GM18867 (cell line): ENCODE measurements at regions not wholly inside any gene's neighbourhood (a gene's known extent, or its start where the extent isn't known, plus 50 kb on each side); places are given as distances from the start of the nearest gene placed in this dataset.

ENCODE experiments used
- ATAC-seq: cut with Tn5 transposase; IDR thresholded peaks from one replicate; pipeline ENCODE4 v1.9.1; 2021; ENCODE audit warnings: mild to moderate bottlenecking, moderate library complexity; ENCODE audit not compliant: unreplicated experiment

GRCh38 chr2:43039376-43040080, 186.9 kb downstream of the ZFP36L2 start:
- no peak for ATAC-seq

- ATAC-seq = no peak
Observed at GRCh38 chr2:43038696-43039094, 187.7 kb downstream of the ZFP36L2 start.

- ATAC-seq = no peak
Observed at GRCh38 chr2:43038034-43038695, 188.2 kb downstream of the ZFP36L2 start.

GRCh38 chr2:43035922-43036321, 190.5 kb downstream of the ZFP36L2 start:
- ATAC-seq = no peak

- ATAC-seq = no peak
Observed at GRCh38 chr2:43034921-43035320, 191.5 kb downstream of the ZFP36L2 start.

- ATAC-seq = no peak
Observed at GRCh38 chr2:43034242-43034619, 192.2 kb downstream of the ZFP36L2 start.

- no peak for ATAC-seq
Observed at GRCh38 chr2:43033466-43034241, 192.8 kb downstream of the ZFP36L2 start.

GRCh38 chr2:43033016-43033270, 193.5 kb downstream of the ZFP36L2 start:
- ATAC-seq = no peak

GRCh38 chr2:43032213-43033015, 194.0 kb downstream of the ZFP36L2 start:
- no peak for ATAC-seq

GRCh38 chr2:43031471-43032212, 194.8 kb downstream of the ZFP36L2 start:
- no peak for ATAC-seq

GRCh38 chr2:43030551-43031307, 195.7 kb downstream of the ZFP36L2 start:
- ATAC-seq = no peak

- no peak for ATAC-seq
Observed at GRCh38 chr2:43029186-43029585, 197.2 kb downstream of the ZFP36L2 start.

- ATAC-seq = no peak
Observed at GRCh38 chr2:43028188-43028587, 198.2 kb downstream of the ZFP36L2 start.

- no peak for ATAC-seq
Observed at GRCh38 chr2:43027097-43027873, 199.1 kb downstream of the ZFP36L2 start.

GRCh38 chr2:43026426-43027096, 199.8 kb downstream of the ZFP36L2 start:
- no peak for ATAC-seq

- ATAC-seq = no peak
Observed at GRCh38 chr2:43025709-43026295, 200.6 kb downstream of the ZFP36L2 start.

GRCh38 chr2:43024515-43025011, 201.8 kb downstream of the ZFP36L2 start:
- ATAC-seq = no peak
